Heart left ventricle (tissue), 13 donors: ENCODE measurements at regions not wholly inside any gene's neighbourhood (a gene's known extent, or its start where the extent isn't known, plus 50 kb on each side); places are given as distances from the start of the nearest gene placed in this dataset.

ENCODE experiments used
- POLR2A ChIP-seq, 2 donors: fragments of 450-650 bp; IDR thresholded peaks; one replicate each; pipeline ENCODE4 v1.6.1; 2017; ENCODE audit warnings: antibody characterized with exemption in 2 of 2, mild to moderate bottlenecking in 2 of 2, moderate library complexity in 2 of 2
- TF ChIP-seq, protein P1 (sequence below), 12 donors: fragments of 200-600 bp; sonication (generic) in 4 of 12; IDR thresholded peaks; one replicate each; pipeline versions ENCODE4 v1.5.0 to v1.8.0; 2018 to 2022; ENCODE audit warnings: antibody characterized with exemption in 12 of 12, mild to moderate bottlenecking in 5 of 12
- donor health status: ischemic (EF 13 %, LVEDD 7.1; RV severe dilation, severe dysfunction).
- donor health status: DM: no; HTN: yes; CAD: no.
- donor health status: DM: no; HTN: no; CAD: no.
- donor health status: ischemic (EF 25% LVEDD 6.9; RV normal size, moderate dysfunction).
- donor health status: ischemic (EF 25% LVEDD 5.7; RV mildly dilated, moderate dysfunction).
- donor health status: ischemic (EF 35%, LVEDD 5.7; RV mildly dilated, moderate dysfunction).
- donor health status: nonischemic (EF 11% LVEDD 7.7; RV severe dilation, severe dysfunction).
- donor health status: DM: yes; HTN: yes; CAD: no.
- donor health status: PGD.
- donor health status: ischemic (EF 29% LVEDD 5.4; RV normal size, mild dysfunction).
- donor health status: nonischemic (EF 23%, LVEDD 6.1; RV moderate dilation, normal function).

DNA sequence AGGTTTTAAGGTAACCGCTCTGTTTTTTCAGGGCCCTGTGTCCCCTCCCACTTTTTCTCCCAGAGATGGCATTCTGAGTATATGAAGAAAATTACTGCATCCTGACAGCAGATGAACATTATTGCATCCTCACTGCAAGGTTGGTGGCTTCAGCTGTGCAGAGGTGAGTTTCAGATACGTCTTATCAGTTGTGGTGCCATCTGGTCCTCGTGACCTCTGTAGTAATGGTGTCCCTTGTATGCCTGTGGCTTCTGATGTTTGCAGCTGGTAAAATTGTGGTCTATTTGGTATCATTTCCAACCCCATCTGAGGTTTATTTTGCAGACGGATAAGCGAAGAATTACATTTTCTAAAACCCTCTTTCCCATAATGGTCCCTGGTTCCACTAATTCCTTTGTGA lies 417.0 kb downstream of the HS3ST3B1 start:
- TF ChIP-seq, protein P1, sequence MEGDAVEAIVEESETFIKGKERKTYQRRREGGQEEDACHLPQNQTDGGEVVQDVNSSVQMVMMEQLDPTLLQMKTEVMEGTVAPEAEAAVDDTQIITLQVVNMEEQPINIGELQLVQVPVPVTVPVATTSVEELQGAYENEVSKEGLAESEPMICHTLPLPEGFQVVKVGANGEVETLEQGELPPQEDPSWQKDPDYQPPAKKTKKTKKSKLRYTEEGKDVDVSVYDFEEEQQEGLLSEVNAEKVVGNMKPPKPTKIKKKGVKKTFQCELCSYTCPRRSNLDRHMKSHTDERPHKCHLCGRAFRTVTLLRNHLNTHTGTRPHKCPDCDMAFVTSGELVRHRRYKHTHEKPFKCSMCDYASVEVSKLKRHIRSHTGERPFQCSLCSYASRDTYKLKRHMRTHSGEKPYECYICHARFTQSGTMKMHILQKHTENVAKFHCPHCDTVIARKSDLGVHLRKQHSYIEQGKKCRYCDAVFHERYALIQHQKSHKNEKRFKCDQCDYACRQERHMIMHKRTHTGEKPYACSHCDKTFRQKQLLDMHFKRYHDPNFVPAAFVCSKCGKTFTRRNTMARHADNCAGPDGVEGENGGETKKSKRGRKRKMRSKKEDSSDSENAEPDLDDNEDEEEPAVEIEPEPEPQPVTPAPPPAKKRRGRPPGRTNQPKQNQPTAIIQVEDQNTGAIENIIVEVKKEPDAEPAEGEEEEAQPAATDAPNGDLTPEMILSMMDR (IDR thresholded peaks at IDR 0.05) = no peak
- TF ChIP-seq POLR2A (IDR thresholded peaks at IDR 0.05) = no peak
